HCT116 (cell line): ENCODE measurements at regions not wholly inside any gene's neighbourhood (a gene's known extent, or its start where the extent isn't known, plus 50 kb on each side); places are given as distances from the start of the nearest gene placed in this dataset.

Experiments
- ATAC-seq: fragments of 200-7000 bp; cut with Tn5 transposase; 2 replicates; pipeline ENCODE4 v1.9.1; 2020; ENCODE audit warnings: mild to moderate bottlenecking, moderate library complexity
- BruUV-seq: library from RNA; stranded (reverse); fragments of 400-500 nt; replicated peaks from 2 replicates; lab custom pipeline; 2021; lab: Mats Ljungman, UMichigan
- CTCF ChIA-PET: fragments of 300-600 bp; sonication (Branson Sonifier 250); formaldehyde crosslinking; loops from one replicate; lab custom pipeline; 2021; ENCODE audit warnings: antibody characterized with exemption; lab: Charles Lee
- POLR2A ChIA-PET: fragments of 300-600, 350-600 bp; sonication (Branson Sonifier 250); formaldehyde crosslinking; loops from one replicate; lab custom pipeline; 2021; ENCODE audit warnings: antibody characterized with exemption; lab: Charles Lee
- RAD21 ChIA-PET, 2 experiments: fragments of 300-600 bp; sonication (Branson Sonifier 250); formaldehyde crosslinking; loops; one replicate each; lab custom pipeline; 2023; ENCODE audit warnings: low total read pairs in 2 of 2; ENCODE audit not compliant: uncharacterized antibody in 2 of 2, unreplicated experiment in 2 of 2, low non-redundant PET in 1 of 2; lab: Charles Lee
- DNase-seq: peaks from one replicate; pipeline ENCODE4 v3.0.0-alpha.2; 2010; ENCODE audit warnings: low read depth, low spot score
- H2AFZ ChIP-seq: fragments of 200-600 bp; shearing (Covaris generic), sonication (generic); 2 replicates; pipeline ENCODE4 v1.6.1; 2017; ENCODE audit warnings: low read depth, mixed run types, mixed read lengths, antibody characterized with exemption, low read length; ENCODE audit not compliant: poor library complexity, severe bottlenecking
- H3K27ac ChIP-seq: 2 replicates; pipeline ENCODE4 v1.5.1; 2012; ENCODE audit warnings: low read depth, low read length
- H3K27me3 ChIP-seq: fragments of 200-600 bp; sonication (generic); 2 replicates; pipeline ENCODE4 v1.6.1; 2016; ENCODE audit warnings: mixed run types, low read length, mixed read lengths; ENCODE audit not compliant: insufficient read depth
- H3K36me3 ChIP-seq, 2 experiments: fragments of 200-500 bp in 1 of 2; fragments of 200-600 bp in 1 of 2; sonication (Bioruptor generic) in 1 of 2; sonication (generic) in 1 of 2; 2 replicates each; pipeline versions ENCODE4 v1.5.1 to v1.6.1; 2014 to 2016; ENCODE audit warnings: low read length in 2 of 2, inconsistent platforms in 1 of 2, mixed read lengths in 1 of 2, mixed run types in 1 of 2; ENCODE audit not compliant: insufficient read depth in 2 of 2, control insufficient read depth in 1 of 2
- H3K4me1 ChIP-seq, 2 experiments: fragments of 200-600 bp in 1 of 2; sonication (generic) in 1 of 2; 2 replicates each; pipeline versions ENCODE4 v1.5.1 to v1.6.1; 2012 to 2017; ENCODE audit warnings: low read length in 2 of 2, inconsistent platforms in 1 of 2, mild to moderate bottlenecking in 1 of 2, mixed read lengths in 1 of 2, mixed run types in 1 of 2, moderate library complexity in 1 of 2; ENCODE audit not compliant: insufficient read depth in 2 of 2, control insufficient read depth in 1 of 2
- H3K4me2 ChIP-seq: fragments of 200-600 bp; sonication (generic); 2 replicates; pipeline ENCODE4 v1.6.1; 2017; ENCODE audit warnings: mixed run types, low read length, mixed read lengths
- H3K4me3 ChIP-seq, 2 experiments: fragments of 200-600 bp in 1 of 2; sonication (generic) in 1 of 2; replicated peaks in 1 of 2; 2 replicates each; pipeline ENCODE4 v1.5.1; 2011 to 2016; ENCODE audit warnings: low read length in 2 of 2, control low read depth in 1 of 2, low read depth in 1 of 2, mild to moderate bottlenecking in 1 of 2, mixed read lengths in 1 of 2, mixed run types in 1 of 2
- H3K79me2 ChIP-seq: fragments of 200-600 bp; sonication (generic); 2 replicates; pipeline ENCODE4 v1.6.1; 2017; ENCODE audit warnings: mild to moderate bottlenecking, mixed run types, low read length, moderate library complexity, mixed read lengths; ENCODE audit not compliant: insufficient read depth
- H3K9ac ChIP-seq: fragments of 200-600 bp; sonication (generic); 2 replicates; pipeline ENCODE4 v1.6.1; 2016; ENCODE audit warnings: low read length, mixed read lengths
- H3K9me2 ChIP-seq: fragments of 200-600 bp; sonication (generic), shearing (Covaris generic); 2 replicates; pipeline ENCODE4 v1.6.1; 2017; ENCODE audit warnings: mixed run types, mild to moderate bottlenecking, moderate library complexity; ENCODE audit not compliant: insufficient read depth
- H3K9me3 ChIP-seq, 2 experiments: fragments of 200-500 bp in 1 of 2; fragments of 200-600 bp in 1 of 2; sonication (Bioruptor generic) in 1 of 2; sonication (generic) in 1 of 2; 2 replicates each; pipeline ENCODE4 v1.6.1; 2014 to 2017; ENCODE audit warnings: low read length in 2 of 2, mixed read lengths in 2 of 2, inconsistent platforms in 1 of 2, low read depth in 1 of 2, mild to moderate bottlenecking in 1 of 2, mixed run types in 1 of 2, moderate library complexity in 1 of 2; ENCODE audit not compliant: control insufficient read depth in 1 of 2, insufficient read depth in 1 of 2
- H4K20me1 ChIP-seq: fragments of 200-600 bp; sonication (generic), shearing (Covaris generic); 2 replicates; pipeline ENCODE4 v1.6.1; 2017; ENCODE audit warnings: mixed run types, mild to moderate bottlenecking, moderate library complexity; ENCODE audit not compliant: insufficient read depth
- CBX3 ChIP-seq: IDR thresholded peaks from 2 replicates; pipeline ENCODE4 v1.6.1; 2012; ENCODE audit warnings: low read depth
- ELF1 ChIP-seq: IDR thresholded peaks from 2 replicates; pipeline ENCODE4 v1.6.1; 2012; ENCODE audit warnings: low read depth, borderline replicate concordance
- EZH2phosphoT487 ChIP-seq: fragments of 200-600 bp; IDR thresholded peaks from 2 replicates; pipeline ENCODE4 v1.6.1; 2018; ENCODE audit warnings: antibody characterized with exemption, borderline replicate concordance
- SP1 ChIP-seq: IDR thresholded peaks from 2 replicates; pipeline ENCODE4 v1.6.1; 2012; ENCODE audit warnings: low read depth
- ZFX ChIP-seq: fragments of 450-650 bp; IDR thresholded peaks from 2 replicates; pipeline ENCODE4 v1.6.1; 2017
- ZNF274 ChIP-seq: fragments of 200-500 bp; sonication (Bioruptor generic); IDR thresholded peaks from 2 replicates; pipeline ENCODE4 v1.6.1; 2014; ENCODE audit warnings: mild to moderate bottlenecking, low read depth, low read length, inconsistent platforms
- intact Hi-C: fragments of 100-400 bp; cut with micrococcal nuclease; formaldehyde crosslinking; loops from 2 replicates; pipeline ENCODE4 v1.10.0; 2022
- TF ChIP-seq, protein P1 (sequence below): IDR thresholded peaks from 2 replicates; pipeline ENCODE4 v1.6.1; 2012
- TF ChIP-seq, protein P2 (sequence below), 3 experiments: fragments of 200-600 bp in 1 of 3; sonication (generic) in 1 of 3; IDR thresholded peaks in 2 of 3; conservative IDR thresholded peaks in 1 of 3; 2 replicates each; pipeline ENCODE4 v1.5.1; 2012 to 2017; ENCODE audit warnings: low read depth in 2 of 3, low read length in 2 of 3, antibody characterized with exemption in 1 of 3, borderline replicate concordance in 1 of 3, control low read depth in 1 of 3, mild to moderate bottlenecking in 1 of 3, mixed read lengths in 1 of 3, mixed run types in 1 of 3, moderate library complexity in 1 of 3; ENCODE audit not compliant: insufficient read depth in 1 of 3
- TF ChIP-seq, protein P3 (sequence below): IDR thresholded peaks from 2 replicates; pipeline ENCODE4 v1.6.1; 2012

DNA sequence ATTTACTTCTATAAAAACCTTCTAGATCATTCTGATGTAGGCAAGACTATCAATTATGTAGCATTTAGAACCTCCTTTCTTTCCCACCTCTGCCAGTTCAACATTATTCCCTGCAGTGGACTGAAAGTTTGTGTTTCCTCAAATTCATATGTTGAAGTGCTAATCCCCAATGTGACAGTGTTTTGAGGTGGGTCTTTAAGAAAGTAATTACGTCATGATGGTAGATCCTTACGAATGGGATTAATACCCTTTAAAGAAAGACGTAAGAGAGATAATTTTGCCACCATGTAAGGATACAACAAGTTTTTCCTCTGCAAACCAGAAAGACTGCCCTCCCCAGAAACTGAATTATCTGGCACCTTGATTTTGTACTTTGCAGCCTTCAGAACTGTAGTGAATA lies 1489.7 kb upstream of the SEL1L start:
- TF ChIP-seq ELF1 (no peak), ZFX (no peak), CBX3 (no peak), EZH2phosphoT487 (no peak), ZNF274 (no peak), SP1 (no peak)
- TF ChIP-seq, protein P1, sequence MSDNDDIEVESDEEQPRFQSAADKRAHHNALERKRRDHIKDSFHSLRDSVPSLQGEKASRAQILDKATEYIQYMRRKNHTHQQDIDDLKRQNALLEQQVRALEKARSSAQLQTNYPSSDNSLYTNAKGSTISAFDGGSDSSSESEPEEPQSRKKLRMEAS = no peak
- TF ChIP-seq, protein P2, sequence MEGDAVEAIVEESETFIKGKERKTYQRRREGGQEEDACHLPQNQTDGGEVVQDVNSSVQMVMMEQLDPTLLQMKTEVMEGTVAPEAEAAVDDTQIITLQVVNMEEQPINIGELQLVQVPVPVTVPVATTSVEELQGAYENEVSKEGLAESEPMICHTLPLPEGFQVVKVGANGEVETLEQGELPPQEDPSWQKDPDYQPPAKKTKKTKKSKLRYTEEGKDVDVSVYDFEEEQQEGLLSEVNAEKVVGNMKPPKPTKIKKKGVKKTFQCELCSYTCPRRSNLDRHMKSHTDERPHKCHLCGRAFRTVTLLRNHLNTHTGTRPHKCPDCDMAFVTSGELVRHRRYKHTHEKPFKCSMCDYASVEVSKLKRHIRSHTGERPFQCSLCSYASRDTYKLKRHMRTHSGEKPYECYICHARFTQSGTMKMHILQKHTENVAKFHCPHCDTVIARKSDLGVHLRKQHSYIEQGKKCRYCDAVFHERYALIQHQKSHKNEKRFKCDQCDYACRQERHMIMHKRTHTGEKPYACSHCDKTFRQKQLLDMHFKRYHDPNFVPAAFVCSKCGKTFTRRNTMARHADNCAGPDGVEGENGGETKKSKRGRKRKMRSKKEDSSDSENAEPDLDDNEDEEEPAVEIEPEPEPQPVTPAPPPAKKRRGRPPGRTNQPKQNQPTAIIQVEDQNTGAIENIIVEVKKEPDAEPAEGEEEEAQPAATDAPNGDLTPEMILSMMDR (IDR thresholded peaks at IDR 0.05 in 2 of 3, conservative IDR thresholded peaks at IDR 0.05 in 1 of 3; ENCODE audit: borderline replicate concordance in 1 of 3, insufficient read depth in 1 of 3, low read depth in 2 of 3, low read length in 2 of 3) = no peak
- TF ChIP-seq, protein P3, sequence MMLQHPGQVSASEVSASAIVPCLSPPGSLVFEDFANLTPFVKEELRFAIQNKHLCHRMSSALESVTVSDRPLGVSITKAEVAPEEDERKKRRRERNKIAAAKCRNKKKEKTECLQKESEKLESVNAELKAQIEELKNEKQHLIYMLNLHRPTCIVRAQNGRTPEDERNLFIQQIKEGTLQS = no peak
- Histone ChIP-seq H3K79me2 (no peaks in the 10 kb centered on the region), H3K27ac (no peak overlapping the region), H4K20me1 (no peaks in the 10 kb centered on the region), H3K9me2 (no peaks in the 10 kb centered on the region), H3K4me3 (no peak overlapping the region), H3K4me2 (no peak overlapping the region), H3K36me3 (no peaks in the 10 kb centered on the region), H3K9me3 (peaks cover 0 to 5% of the 10 kb centered on the region in 2 experiments; a peak in 2 of 4 replicates), H3K4me1 (no peaks in the 10 kb centered on the region), H3K27me3 (no peaks in the 10 kb centered on the region), H2AFZ (no peak overlapping the region), H3K9ac (no peak overlapping the region)
- ChIA-PET POLR2A (no interaction called here), CTCF (no interaction called here), RAD21 (no interaction called here)
- intact Hi-C loops = no loop called here
- BruUV-seq = no TSS peak
- no peak for DNase-seq
- no peak for ATAC-seq
